ENCODE measurements at regions not wholly inside any gene's neighbourhood (a gene's known extent, or its start where the extent isn't known, plus 50 kb on each side); places are given as distances from the start of the nearest gene placed in this dataset.

DNA sequence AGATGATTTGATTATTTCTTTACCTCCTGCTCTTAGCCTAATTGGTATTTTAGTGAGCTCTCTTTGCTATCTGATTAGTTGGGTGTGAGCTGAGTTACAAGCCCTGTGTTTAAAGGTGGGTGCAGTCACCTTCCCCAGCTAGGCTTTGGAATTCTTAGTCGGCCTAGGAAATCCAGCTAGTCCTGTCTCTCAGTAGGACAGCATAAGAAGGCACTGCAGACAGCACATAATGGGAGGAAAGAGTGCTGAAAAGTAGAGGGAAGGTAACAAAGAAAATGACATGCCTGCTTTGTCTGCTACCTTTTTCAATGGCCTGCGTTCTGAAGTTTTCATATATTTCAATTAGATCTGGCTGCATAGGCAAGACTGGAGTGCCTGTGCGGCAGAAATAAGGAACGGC is 1794.0 kb upstream of the CELF4 start:
- Histone ChIP-seq H3K36me3 (ENCODE audit: insufficient read depth, low read length) (no peaks in the 10 kb centered on the region), H3K27me3 (ENCODE audit: low read length) (no peaks in the 10 kb centered on the region), H3K27ac (ENCODE audit: low read length) (no peak overlapping the region), H3K4me3 (ENCODE audit: low read length) (no peak overlapping the region), H4K20me1 (ENCODE audit: insufficient read depth, low read depth, low read length) (no peaks in the 10 kb centered on the region), H3K4me1 (ENCODE audit: low read length) (no peaks in the 10 kb centered on the region), H3K9me3 (ENCODE audit: low read length) (peaks cover 22% of the 10 kb centered on the region), H3K9ac (ENCODE audit: low read length) (no peak overlapping the region), H3K9me2 (replicated peaks; ENCODE audit: insufficient read depth, low read length) (no peaks in the 10 kb centered on the region), H2AFZ (ENCODE audit: low read length) (no peak overlapping the region), H3K4me2 (ENCODE audit: low read depth, low read length, poor library complexity, severe bottlenecking) (no peak overlapping the region), H3K79me2 (ENCODE audit: low read length) (no peaks in the 10 kb centered on the region)
- DNase-seq: no peak

DNA sequence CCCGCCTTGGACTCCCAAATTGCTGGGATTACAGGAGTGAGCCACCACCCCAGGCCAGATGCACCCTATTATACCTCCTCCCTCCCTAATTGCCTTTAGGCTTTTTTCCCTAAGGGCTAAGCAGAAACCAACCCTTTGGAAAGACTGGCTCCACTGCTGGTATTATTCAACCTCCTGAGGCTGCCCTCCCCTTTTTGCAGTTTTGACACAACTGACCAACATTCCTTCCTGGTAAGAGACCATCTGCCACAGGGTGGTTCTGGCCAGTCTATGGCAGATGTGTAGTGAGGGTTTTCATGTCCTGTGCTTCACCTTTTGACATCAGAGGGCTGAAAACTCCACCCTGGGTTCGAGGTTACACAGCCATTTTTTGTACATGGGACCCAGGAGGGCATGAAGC is 1785.3 kb upstream of the CELF4 start:
- H2AFZ ChIP-seq (ENCODE audit: low read length): no peak overlapping the region
- no peaks in the 10 kb centered on the region for H3K79me2 ChIP-seq (ENCODE audit: low read length)
- no peak overlapping the region for H3K4me3 ChIP-seq (ENCODE audit: low read length)
- H4K20me1 ChIP-seq (ENCODE audit: insufficient read depth, low read depth, low read length): no peaks in the 10 kb centered on the region
- no peak overlapping the region for H3K27ac ChIP-seq (ENCODE audit: low read length)
- H3K36me3 ChIP-seq (ENCODE audit: insufficient read depth, low read length): no peaks in the 10 kb centered on the region
- peaks cover 43% of the 10 kb centered on the region for H3K9me3 ChIP-seq (ENCODE audit: low read length)
- no peak overlapping the region for H3K9ac ChIP-seq (ENCODE audit: low read length)
- no peaks in the 10 kb centered on the region for H3K27me3 ChIP-seq (ENCODE audit: low read length)
- no peak overlapping the region for H3K4me2 ChIP-seq (ENCODE audit: low read depth, low read length, poor library complexity, severe bottlenecking)
- no peaks in the 10 kb centered on the region for H3K4me1 ChIP-seq (ENCODE audit: low read length)
- no peaks in the 10 kb centered on the region for H3K9me2 ChIP-seq (replicated peaks; ENCODE audit: insufficient read depth, low read length)
- no peak for DNase-seq

DNA sequence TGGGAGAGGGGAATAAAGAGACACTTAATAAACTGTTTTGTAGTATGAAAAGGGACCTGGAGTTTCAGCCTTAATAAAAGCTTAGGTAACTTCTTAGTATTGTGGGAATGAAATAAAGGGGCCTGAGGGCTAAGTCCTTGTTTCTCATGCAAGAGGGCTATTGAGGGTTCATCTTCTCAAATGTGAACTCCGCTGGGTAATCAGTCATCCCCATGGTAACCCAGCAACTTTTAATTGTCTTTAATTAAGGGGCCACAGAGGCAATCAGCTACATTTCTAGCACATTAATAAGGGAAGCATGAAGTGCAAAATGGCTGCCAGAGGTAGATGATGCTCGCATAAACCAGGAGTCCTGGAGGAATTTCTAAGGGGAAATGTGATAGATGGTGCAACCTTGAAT is 1784.2 kb upstream of the CELF4 start:
- Histone ChIP-seq H3K27me3 (ENCODE audit: low read length) (no peaks in the 10 kb centered on the region), H3K4me2 (ENCODE audit: low read depth, low read length, poor library complexity, severe bottlenecking) (no peak overlapping the region), H3K4me1 (ENCODE audit: low read length) (no peaks in the 10 kb centered on the region), H3K9me2 (replicated peaks; ENCODE audit: insufficient read depth, low read length) (no peaks in the 10 kb centered on the region), H3K27ac (ENCODE audit: low read length) (no peak overlapping the region), H2AFZ (ENCODE audit: low read length) (no peak overlapping the region), H3K9ac (ENCODE audit: low read length) (no peak overlapping the region), H3K36me3 (ENCODE audit: insufficient read depth, low read length) (no peaks in the 10 kb centered on the region), H3K4me3 (ENCODE audit: low read length) (no peak overlapping the region), H3K79me2 (ENCODE audit: low read length) (no peaks in the 10 kb centered on the region), H4K20me1 (ENCODE audit: insufficient read depth, low read depth, low read length) (no peaks in the 10 kb centered on the region), H3K9me3 (ENCODE audit: low read length) (peaks cover 44% of the 10 kb centered on the region)
- no peak for DNase-seq

DNA sequence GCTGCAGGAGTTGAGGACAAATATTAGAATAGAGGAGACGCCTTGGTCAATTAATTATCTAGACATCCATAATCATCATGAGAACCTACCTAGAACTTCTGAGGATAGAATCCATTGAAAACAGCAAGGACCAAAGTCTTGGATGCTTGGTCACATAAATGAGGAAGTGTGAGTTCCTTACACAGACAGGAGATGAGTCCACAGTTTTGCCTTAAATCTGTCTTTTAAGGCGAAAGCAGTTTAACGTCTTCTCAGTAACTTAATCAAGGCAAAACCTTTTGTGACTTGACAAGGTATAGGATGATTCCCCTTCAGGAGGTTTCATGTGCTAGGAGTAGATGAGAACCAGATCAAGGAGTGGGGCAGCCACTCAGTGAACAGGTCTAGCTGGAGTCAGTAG is 1783.2 kb upstream of the CELF4 start:
- Histone ChIP-seq H3K36me3 (ENCODE audit: insufficient read depth, low read length) (no peaks in the 10 kb centered on the region), H3K9me3 (ENCODE audit: low read length) (peaks cover 40% of the 10 kb centered on the region), H3K9ac (ENCODE audit: low read length) (no peak overlapping the region), H3K79me2 (ENCODE audit: low read length) (no peaks in the 10 kb centered on the region), H3K4me3 (ENCODE audit: low read length) (no peak overlapping the region), H3K27ac (ENCODE audit: low read length) (no peak overlapping the region), H3K27me3 (ENCODE audit: low read length) (no peaks in the 10 kb centered on the region), H3K9me2 (replicated peaks; ENCODE audit: insufficient read depth, low read length) (no peaks in the 10 kb centered on the region), H4K20me1 (ENCODE audit: insufficient read depth, low read depth, low read length) (no peaks in the 10 kb centered on the region), H3K4me1 (ENCODE audit: low read length) (no peaks in the 10 kb centered on the region), H3K4me2 (ENCODE audit: low read depth, low read length, poor library complexity, severe bottlenecking) (no peak overlapping the region), H2AFZ (ENCODE audit: low read length) (no peak overlapping the region)
- DNase-seq: no peak

DNA sequence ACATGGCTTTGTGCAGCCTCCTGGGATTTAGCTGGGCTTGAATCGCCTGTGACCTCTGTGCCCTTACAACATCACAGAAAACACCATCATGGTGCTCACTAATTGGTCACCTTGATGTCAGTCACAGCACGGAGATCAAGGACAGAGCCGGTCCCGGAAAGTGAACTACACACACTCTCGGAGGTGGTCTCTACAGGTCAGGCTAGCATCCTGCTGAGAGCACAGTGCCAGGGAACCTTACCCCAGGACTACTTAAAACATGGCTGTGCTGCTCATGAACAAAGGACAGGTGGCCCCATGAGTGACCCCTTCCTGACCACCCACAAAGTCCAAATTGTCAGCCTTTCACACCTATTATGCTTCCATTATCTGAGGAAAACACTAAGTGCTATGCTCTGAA is 1782.1 kb upstream of the CELF4 start:
- no peaks in the 10 kb centered on the region for H3K27me3 ChIP-seq (ENCODE audit: low read length)
- peaks cover 35% of the 10 kb centered on the region for H3K9me3 ChIP-seq (ENCODE audit: low read length)
- no peak for DNase-seq
- no peaks in the 10 kb centered on the region for H3K9me2 ChIP-seq (replicated peaks; ENCODE audit: insufficient read depth, low read length)
- H3K79me2 ChIP-seq (ENCODE audit: low read length): no peaks in the 10 kb centered on the region
- no peak overlapping the region for H3K4me3 ChIP-seq (ENCODE audit: low read length)
- H3K4me1 ChIP-seq (ENCODE audit: low read length): no peaks in the 10 kb centered on the region
- H3K27ac ChIP-seq (ENCODE audit: low read length): no peak overlapping the region
- no peak overlapping the region for H2AFZ ChIP-seq (ENCODE audit: low read length)
- H3K9ac ChIP-seq (ENCODE audit: low read length): no peak overlapping the region
- no peaks in the 10 kb centered on the region for H4K20me1 ChIP-seq (ENCODE audit: insufficient read depth, low read depth, low read length)
- H3K4me2 ChIP-seq (ENCODE audit: low read depth, low read length, poor library complexity, severe bottlenecking): no peak overlapping the region
- no peaks in the 10 kb centered on the region for H3K36me3 ChIP-seq (ENCODE audit: insufficient read depth, low read length)

DNA sequence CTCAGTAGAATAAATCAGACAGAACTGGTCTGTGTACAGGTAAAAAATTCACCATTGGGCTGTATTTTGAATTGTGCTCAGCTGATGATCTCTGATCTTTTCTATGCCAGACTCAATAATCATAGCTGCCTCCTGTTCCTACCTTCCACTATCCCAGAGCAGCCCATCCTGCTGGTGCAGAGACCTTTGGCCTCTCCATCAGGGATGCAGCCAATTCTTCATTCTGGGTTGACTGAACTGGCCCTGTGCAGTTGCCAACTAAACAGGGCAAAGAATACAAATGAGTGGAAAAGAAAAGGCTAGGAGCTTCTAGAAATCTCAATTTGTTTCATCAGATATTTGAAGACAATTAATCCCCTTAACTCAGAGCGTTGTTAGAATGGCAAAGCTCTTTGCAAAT is 1781.3 kb upstream of the CELF4 start:
- no peak overlapping the region for H2AFZ ChIP-seq (ENCODE audit: low read length)
- H3K4me3 ChIP-seq (ENCODE audit: low read length): no peak overlapping the region
- no peaks in the 10 kb centered on the region for H3K27me3 ChIP-seq (ENCODE audit: low read length)
- no peaks in the 10 kb centered on the region for H3K36me3 ChIP-seq (ENCODE audit: insufficient read depth, low read length)
- H3K9me3 ChIP-seq (ENCODE audit: low read length): peaks cover 32% of the 10 kb centered on the region
- no peaks in the 10 kb centered on the region for H3K4me1 ChIP-seq (ENCODE audit: low read length)
- no peaks in the 10 kb centered on the region for H4K20me1 ChIP-seq (ENCODE audit: insufficient read depth, low read depth, low read length)
- DNase-seq: no peak
- H3K9ac ChIP-seq (ENCODE audit: low read length): no peak overlapping the region
- no peaks in the 10 kb centered on the region for H3K79me2 ChIP-seq (ENCODE audit: low read length)
- H3K27ac ChIP-seq (ENCODE audit: low read length): no peak overlapping the region
- no peak overlapping the region for H3K4me2 ChIP-seq (ENCODE audit: low read depth, low read length, poor library complexity, severe bottlenecking)
- no peaks in the 10 kb centered on the region for H3K9me2 ChIP-seq (replicated peaks; ENCODE audit: insufficient read depth, low read length)

DNA sequence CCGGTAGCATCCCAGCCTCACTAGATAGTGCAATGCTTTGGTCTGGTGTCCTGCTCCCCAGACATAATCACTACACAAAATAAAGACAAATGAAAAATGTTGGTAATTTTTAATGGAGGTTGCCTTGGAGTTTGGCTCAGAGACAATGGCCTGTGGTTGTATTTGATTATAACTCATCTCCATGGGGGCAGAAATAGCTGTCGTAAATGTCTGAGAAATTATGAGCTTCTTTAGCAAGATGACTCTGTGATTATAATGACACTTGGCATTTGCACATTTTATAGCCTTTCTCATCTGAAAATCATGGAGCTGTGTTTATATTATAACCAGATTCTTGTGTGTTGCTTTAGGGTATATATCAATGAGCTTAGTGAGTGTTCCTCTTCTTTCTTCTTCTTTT is 1779.7 kb upstream of the CELF4 start:
- H3K9ac ChIP-seq (ENCODE audit: low read length): no peak overlapping the region
- no peak for DNase-seq
- peaks cover 40% of the 10 kb centered on the region for H3K9me3 ChIP-seq (ENCODE audit: low read length)
- no peaks in the 10 kb centered on the region for H3K4me1 ChIP-seq (ENCODE audit: low read length)
- no peaks in the 10 kb centered on the region for H3K9me2 ChIP-seq (replicated peaks; ENCODE audit: insufficient read depth, low read length)
- no peak overlapping the region for H3K4me3 ChIP-seq (ENCODE audit: low read length)
- H3K27ac ChIP-seq (ENCODE audit: low read length): no peak overlapping the region
- H3K4me2 ChIP-seq (ENCODE audit: low read depth, low read length, poor library complexity, severe bottlenecking): no peak overlapping the region
- H3K36me3 ChIP-seq (ENCODE audit: insufficient read depth, low read length): no peaks in the 10 kb centered on the region
- H3K79me2 ChIP-seq (ENCODE audit: low read length): no peaks in the 10 kb centered on the region
- no peak overlapping the region for H2AFZ ChIP-seq (ENCODE audit: low read length)
- H3K27me3 ChIP-seq (ENCODE audit: low read length): no peaks in the 10 kb centered on the region
- no peaks in the 10 kb centered on the region for H4K20me1 ChIP-seq (ENCODE audit: insufficient read depth, low read depth, low read length)

DNA sequence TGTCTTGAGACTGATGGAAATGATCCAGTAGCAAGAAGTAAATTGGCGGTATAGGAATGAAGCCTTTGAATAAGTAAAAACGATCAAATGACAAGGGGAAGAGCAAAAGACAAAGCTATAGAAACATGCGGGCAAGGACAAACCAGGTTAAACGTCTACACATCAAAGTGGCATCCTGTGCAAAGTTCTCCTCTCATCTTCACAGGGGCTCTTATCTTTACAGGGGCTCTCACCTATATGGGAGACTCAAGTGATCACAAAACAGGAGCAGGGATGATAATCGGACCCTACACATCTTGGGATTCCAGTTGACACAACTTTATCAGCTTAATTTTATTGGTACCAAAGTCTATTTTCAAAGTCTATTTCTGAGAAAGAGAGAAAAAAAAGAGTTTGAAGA is 1778.9 kb upstream of the CELF4 start:
- H2AFZ ChIP-seq (ENCODE audit: low read length): no peak overlapping the region
- no peaks in the 10 kb centered on the region for H3K79me2 ChIP-seq (ENCODE audit: low read length)
- H3K27ac ChIP-seq (ENCODE audit: low read length): no peak overlapping the region
- no peak overlapping the region for H3K4me3 ChIP-seq (ENCODE audit: low read length)
- no peaks in the 10 kb centered on the region for H3K36me3 ChIP-seq (ENCODE audit: insufficient read depth, low read length)
- DNase-seq: no peak
- H3K4me1 ChIP-seq (ENCODE audit: low read length): no peaks in the 10 kb centered on the region
- no peaks in the 10 kb centered on the region for H4K20me1 ChIP-seq (ENCODE audit: insufficient read depth, low read depth, low read length)
- H3K4me2 ChIP-seq (ENCODE audit: low read depth, low read length, poor library complexity, severe bottlenecking): no peak overlapping the region
- H3K27me3 ChIP-seq (ENCODE audit: low read length): no peaks in the 10 kb centered on the region
- no peak overlapping the region for H3K9ac ChIP-seq (ENCODE audit: low read length)
- H3K9me2 ChIP-seq (replicated peaks; ENCODE audit: insufficient read depth, low read length): no peaks in the 10 kb centered on the region
- H3K9me3 ChIP-seq (ENCODE audit: low read length): peaks cover 44% of the 10 kb centered on the region

DNA sequence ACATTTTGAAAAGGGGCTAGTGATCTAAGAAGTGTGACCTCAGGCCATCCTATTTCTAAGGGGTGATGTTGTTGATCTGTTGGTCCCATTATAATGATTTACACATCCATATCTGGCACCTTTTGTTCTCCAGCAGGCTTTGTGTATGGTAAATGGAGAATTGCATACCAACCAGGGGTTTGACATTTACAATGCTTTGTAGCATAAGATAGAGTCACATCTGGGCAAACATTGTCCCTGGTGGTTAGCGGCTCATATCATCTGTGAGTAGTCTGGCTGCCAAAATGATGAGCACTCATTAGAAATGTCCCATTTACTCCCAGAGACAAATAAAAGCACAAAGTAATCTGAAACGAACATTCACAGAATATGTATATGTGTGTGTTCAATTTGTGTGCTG is 1775.5 kb upstream of the CELF4 start:
- Histone ChIP-seq H3K4me2 (ENCODE audit: low read depth, low read length, poor library complexity, severe bottlenecking) (no peak overlapping the region), H3K4me1 (ENCODE audit: low read length) (no peaks in the 10 kb centered on the region), H4K20me1 (ENCODE audit: insufficient read depth, low read depth, low read length) (no peaks in the 10 kb centered on the region), H3K9me3 (ENCODE audit: low read length) (peaks cover 39% of the 10 kb centered on the region), H3K36me3 (ENCODE audit: insufficient read depth, low read length) (no peaks in the 10 kb centered on the region), H3K27me3 (ENCODE audit: low read length) (no peaks in the 10 kb centered on the region), H2AFZ (ENCODE audit: low read length) (no peak overlapping the region), H3K4me3 (ENCODE audit: low read length) (no peak overlapping the region), H3K79me2 (ENCODE audit: low read length) (no peaks in the 10 kb centered on the region), H3K9me2 (replicated peaks; ENCODE audit: insufficient read depth, low read length) (no peaks in the 10 kb centered on the region), H3K27ac (ENCODE audit: low read length) (no peak overlapping the region), H3K9ac (ENCODE audit: low read length) (no peak overlapping the region)
- no peak for DNase-seq

Data from Karpas-422 (cell line).